ENCODE measurements at regions not wholly inside any gene's neighbourhood (a gene's known extent, or its start where the extent isn't known, plus 50 kb on each side); places are given as distances from the start of the nearest gene placed in this dataset.

DNA sequence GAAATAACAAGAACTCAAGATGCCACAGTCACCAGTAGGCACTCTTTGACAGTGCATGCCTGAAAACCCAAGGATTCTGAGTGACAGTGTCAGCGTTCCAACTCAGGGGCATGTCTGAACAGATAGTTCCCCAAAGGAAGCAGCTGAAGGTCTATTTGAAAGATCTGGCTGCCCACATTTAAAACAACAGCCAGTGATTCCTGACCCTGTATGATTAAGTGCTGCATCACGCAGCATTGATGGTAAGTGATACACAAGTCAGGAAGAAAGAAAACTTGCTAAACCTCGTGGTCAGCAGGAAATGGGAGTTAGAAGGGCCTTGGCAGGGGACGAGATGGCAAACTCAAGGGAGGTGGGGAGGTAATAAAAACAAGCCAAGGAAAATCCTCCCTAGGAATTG lies 1013.1 kb downstream of the TYW1 start:
- ATAC-seq, result no peak
- no peak overlapping the region for H3K4me3 Mint-ChIP-seq
- peaks cover 6% of the 10 kb centered on the region for H3K36me3 Mint-ChIP-seq
- no peaks in the 10 kb centered on the region for H3K4me1 Mint-ChIP-seq (ENCODE audit: low read depth in 2 of 2)
- H3K27ac Mint-ChIP-seq, result no peak overlapping the region
- no peak for DNase-seq (ENCODE audit: low spot score)
- H3K27me3 Mint-ChIP-seq, result no peaks in the 10 kb centered on the region
- peaks cover 14% of the 10 kb centered on the region for H3K9me3 Mint-ChIP-seq

- Mint-ChIP-seq H3K4me3 (no peak overlapping the region), H3K9me3 (peaks cover 19% of the 10 kb centered on the region), H3K36me3 (peaks cover 6% of the 10 kb centered on the region), H3K27me3 (no peaks in the 10 kb centered on the region), H3K4me1 (ENCODE audit: low read depth in 2 of 2) (no peaks in the 10 kb centered on the region), H3K27ac (no peak overlapping the region)
- ATAC-seq (no peak), DNase-seq (ENCODE audit: low spot score) (no peak)
Observed at GRCh38 chr7:68014031-68014736, 1017.6 kb downstream of the TYW1 start.

DNA sequence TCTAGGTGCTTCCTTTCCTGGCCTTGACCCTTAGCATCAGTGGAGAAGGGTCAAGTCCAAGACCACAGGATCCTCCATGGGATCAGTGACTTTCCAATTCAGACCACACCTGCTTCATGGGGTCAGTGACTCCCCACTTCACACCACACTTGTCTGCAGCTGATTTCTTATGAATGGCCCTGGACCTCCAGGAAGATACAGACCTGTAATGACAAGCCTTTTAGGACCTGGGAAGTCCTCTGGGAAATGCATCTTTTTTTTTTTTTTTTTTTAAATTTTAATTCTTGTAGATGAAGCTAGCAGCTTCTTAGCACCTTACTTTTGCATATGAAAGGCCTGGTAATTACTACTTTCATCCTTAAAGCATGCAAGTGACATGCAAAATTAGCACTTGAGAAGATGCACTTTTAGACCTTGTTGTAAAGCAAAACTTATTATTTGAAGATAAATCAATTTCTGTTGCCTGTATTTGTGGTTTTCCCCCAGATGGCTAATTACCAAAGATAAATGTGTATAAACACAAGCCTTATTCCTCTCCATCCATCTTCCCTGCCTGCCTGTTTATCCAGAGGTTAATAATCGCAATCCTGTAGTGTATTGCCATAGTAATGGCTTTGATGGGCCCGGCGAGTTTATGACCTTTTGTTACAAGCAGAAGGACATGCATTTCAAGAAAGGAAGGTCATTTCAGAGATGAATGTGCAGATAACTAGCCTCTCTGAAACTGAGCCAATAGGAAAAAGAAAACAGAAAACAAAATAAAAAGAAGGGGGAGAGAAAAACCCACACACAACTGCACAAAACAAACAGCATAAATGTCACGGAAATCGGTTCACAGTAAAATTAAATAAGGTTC lies 1018.7 kb downstream of the TYW1 start:
- Mint-ChIP-seq H3K27ac (no peak overlapping the region), H3K27me3 (no peaks in the 10 kb centered on the region), H3K4me1 (ENCODE audit: low read depth in 2 of 2) (no peaks in the 10 kb centered on the region), H3K36me3 (peaks cover 6% of the 10 kb centered on the region), H3K4me3 (no peak overlapping the region), H3K9me3 (peaks cover 22% of the 10 kb centered on the region)
- no peak for DNase-seq (ENCODE audit: low spot score)
- ATAC-seq, result no peak

DNA sequence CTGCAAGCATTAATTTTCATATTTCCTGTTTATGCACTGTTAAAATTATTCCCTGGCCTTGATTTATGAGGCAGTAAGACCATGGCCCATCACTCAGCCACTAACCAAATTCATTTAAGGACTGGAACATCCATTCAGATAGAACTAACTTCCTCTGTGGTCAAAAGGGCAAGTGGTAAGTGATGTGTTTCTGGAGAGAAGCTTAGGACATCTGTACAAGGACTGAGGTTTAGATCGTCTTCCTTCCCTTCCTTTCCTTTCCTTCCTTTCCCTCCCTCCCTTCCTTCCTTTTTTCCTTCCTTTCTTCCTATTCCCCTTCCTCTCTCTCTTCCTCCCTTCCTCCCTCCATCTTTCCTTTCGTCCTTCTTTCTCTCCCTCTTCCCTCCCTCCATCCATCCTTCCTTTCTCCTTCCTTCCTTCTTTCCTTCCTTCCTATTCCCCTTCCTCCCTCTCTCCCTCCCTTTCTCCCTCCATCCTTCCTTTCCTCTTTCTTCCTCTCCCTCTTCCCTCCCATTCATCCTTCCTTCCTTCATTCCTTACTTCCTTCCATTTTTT lies 1019.4 kb downstream of the TYW1 start:
- Mint-ChIP-seq H3K27ac (no peak overlapping the region), H3K4me1 (ENCODE audit: low read depth in 2 of 2) (no peaks in the 10 kb centered on the region), H3K36me3 (peaks cover 6% of the 10 kb centered on the region), H3K27me3 (no peaks in the 10 kb centered on the region), H3K4me3 (no peak overlapping the region), H3K9me3 (peaks cover 22% of the 10 kb centered on the region)
- ATAC-seq (no peak), DNase-seq (ENCODE audit: low spot score) (no peak)

DNA sequence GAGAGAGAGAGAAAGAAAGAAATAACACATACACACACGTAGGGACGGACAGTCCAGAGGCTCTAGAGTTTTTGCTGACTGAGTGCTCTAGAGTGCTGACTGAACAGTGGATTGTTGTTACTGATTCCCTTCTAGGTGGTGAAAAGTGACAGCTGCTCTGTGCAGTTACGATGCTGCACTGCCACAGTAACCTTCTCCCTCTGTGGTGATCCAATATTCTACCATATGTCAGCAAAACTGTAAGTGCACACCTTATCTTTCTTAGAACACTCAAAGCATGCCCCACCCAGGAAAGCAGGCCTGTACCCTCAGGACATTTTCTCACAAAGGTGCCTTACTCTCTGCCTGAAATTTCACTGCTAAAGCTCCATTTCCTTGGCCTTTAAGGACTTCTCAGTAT lies 1023.5 kb downstream of the TYW1 start:
- no peak overlapping the region for H3K4me3 Mint-ChIP-seq

DNA sequence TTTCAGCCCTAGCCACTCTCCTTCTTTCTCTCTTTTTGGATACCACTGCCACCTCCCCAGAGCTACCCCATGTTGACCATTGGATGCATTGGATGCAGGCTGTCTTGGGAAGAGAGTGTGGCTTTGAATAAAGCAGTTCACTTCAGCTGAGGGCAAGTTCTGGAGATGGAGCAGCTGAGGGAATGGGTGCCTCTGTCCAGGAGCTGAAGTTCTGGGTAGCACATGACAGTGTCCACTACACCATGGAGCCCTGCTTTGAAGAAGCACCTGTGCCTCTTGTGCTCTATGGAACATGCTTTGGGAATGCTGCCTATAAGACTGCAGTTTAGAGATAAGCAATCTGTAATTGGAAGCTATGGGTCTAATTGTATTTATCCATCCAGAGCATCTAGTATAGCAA lies 1028.7 kb downstream of the TYW1 start:
- Mint-ChIP-seq H3K27me3 (no peaks in the 10 kb centered on the region), H3K9me3 (peaks cover 18% of the 10 kb centered on the region), H3K27ac (no peak overlapping the region), H3K4me3 (no peak overlapping the region), H3K4me1 (ENCODE audit: low read depth in 2 of 2) (no peaks in the 10 kb centered on the region), H3K36me3 (peaks cover 4% of the 10 kb centered on the region)
- ATAC-seq, result peak in 1 of 2 donors; percentile 43
- DNase-seq (ENCODE audit: low spot score), result no peak

More for the DNA sequence above, 1023.5 kb downstream of the TYW1 start:
- H3K9me3 Mint-ChIP-seq, result peaks cover 21% of the 10 kb centered on the region
- ATAC-seq, result no peak
- no peak for DNase-seq (ENCODE audit: low spot score)
- H3K27ac Mint-ChIP-seq, result no peak overlapping the region
- peaks cover 4% of the 10 kb centered on the region for H3K36me3 Mint-ChIP-seq
- H3K27me3 Mint-ChIP-seq, result no peaks in the 10 kb centered on the region
- no peaks in the 10 kb centered on the region for H3K4me1 Mint-ChIP-seq (ENCODE audit: low read depth in 2 of 2)

DNA sequence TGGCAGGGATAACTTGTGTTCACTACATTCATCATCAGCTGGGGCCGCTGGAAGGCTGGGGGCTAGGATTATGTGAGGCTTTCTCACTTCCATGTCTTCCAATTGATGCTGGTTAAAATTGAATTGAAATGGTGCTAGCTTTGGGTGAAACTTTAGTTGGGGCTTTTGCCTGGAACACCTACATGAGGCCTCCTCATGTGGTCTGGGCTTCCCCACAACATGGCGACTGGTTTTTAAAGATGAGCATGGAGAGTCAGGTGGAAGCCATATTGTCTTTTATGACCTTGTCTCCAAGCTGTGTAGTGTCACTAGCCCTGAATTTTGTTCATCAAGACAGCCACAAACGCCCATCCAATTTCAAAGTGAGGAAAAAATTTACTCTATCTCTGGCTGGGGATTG lies 1033.9 kb downstream of the TYW1 start:
- no peak for ATAC-seq
- no peaks in the 10 kb centered on the region for H3K36me3 Mint-ChIP-seq
- no peak overlapping the region for H3K4me3 Mint-ChIP-seq
- no peaks in the 10 kb centered on the region for H3K27me3 Mint-ChIP-seq
- no peak for DNase-seq (ENCODE audit: low spot score)
- H3K9me3 Mint-ChIP-seq, result peaks cover 22% of the 10 kb centered on the region
- H3K4me1 Mint-ChIP-seq (ENCODE audit: low read depth in 2 of 2), result no peaks in the 10 kb centered on the region
- no peak overlapping the region for H3K27ac Mint-ChIP-seq

- DNase-seq (ENCODE audit: low spot score) (no peak), ATAC-seq (no peak)
- Mint-ChIP-seq H3K4me1 (ENCODE audit: low read depth in 2 of 2) (no peaks in the 10 kb centered on the region), H3K9me3 (peaks cover 16% of the 10 kb centered on the region), H3K27me3 (no peaks in the 10 kb centered on the region), H3K4me3 (no peak overlapping the region), H3K36me3 (no peaks in the 10 kb centered on the region), H3K27ac (no peak overlapping the region)
Observed at GRCh38 chr7:68031180-68031943, 1034.7 kb downstream of the TYW1 start.

DNA sequence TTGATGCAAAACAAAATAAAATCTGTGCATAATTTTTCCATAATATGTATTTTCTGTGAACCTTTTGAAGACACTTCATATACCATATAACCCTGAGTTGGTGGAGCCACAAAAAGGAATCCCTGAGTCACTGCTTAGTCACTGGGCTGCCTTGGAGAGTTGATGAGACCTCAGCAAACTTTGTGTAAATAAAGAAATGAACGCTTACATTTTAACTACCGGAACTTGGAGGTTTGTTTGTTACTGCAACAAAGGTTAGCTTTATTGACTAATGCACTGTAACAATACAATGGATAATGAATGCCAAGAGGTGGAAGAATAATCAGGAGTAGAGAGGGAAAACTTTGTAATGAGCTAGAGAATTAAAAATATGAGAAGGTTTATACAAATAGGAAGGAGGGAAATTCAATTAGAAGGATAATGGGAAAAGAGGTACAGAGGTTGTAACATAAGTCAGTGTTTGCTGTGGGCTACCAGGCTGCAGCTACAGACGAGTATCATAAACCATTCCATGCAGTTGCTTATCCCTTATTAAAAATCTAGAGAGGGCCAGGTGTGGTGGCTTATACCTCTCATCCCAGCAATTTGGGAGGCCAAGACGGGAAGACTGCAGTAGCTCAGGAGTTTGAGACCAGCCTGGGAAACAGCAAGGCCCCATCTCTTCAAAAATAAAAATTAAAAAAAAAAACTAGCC lies 1042.1 kb downstream of the TYW1 start:
- Mint-ChIP-seq H3K36me3 (no peaks in the 10 kb centered on the region), H3K4me1 (ENCODE audit: low read depth in 2 of 2) (no peaks in the 10 kb centered on the region), H3K27me3 (no peaks in the 10 kb centered on the region), H3K27ac (no peak overlapping the region), H3K9me3 (peaks cover 9% of the 10 kb centered on the region), H3K4me3 (no peak overlapping the region)
- DNase-seq (ENCODE audit: low spot score), result no peak
- ATAC-seq, result no peak

DNA sequence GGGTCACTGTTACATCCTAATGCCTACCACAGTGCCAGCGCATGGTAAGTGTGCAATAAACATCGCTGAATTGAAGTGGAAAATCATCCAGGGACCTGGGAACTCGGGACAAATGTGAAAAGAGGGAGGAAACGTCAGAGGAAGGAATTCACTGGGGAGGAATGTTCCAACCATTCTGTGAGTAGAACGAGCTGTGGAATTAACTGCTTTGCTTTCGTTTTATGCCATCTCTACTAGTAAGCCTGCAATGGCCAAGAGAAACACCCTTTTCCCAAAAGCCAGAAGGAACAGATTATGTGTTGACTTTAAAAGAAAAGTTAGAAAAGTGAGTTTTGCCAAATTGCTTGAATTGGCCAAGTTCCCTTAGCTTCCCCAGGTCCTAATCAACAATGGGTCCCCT lies 1044.9 kb downstream of the TYW1 start:
- H3K36me3 Mint-ChIP-seq, result no peaks in the 10 kb centered on the region
- no peaks in the 10 kb centered on the region for H3K27me3 Mint-ChIP-seq
- H3K27ac Mint-ChIP-seq, result no peak overlapping the region
- no peak overlapping the region for H3K4me3 Mint-ChIP-seq
- H3K9me3 Mint-ChIP-seq, result peaks cover 9% of the 10 kb centered on the region
- no peak for DNase-seq (ENCODE audit: low spot score)
- no peak for ATAC-seq
- H3K4me1 Mint-ChIP-seq (ENCODE audit: low read depth in 2 of 2), result no peaks in the 10 kb centered on the region

GRCh38 chr7:68043546-68043945 lies 1046.9 kb downstream of the TYW1 start:
- Mint-ChIP-seq H3K27me3 (no peaks in the 10 kb centered on the region), H3K4me3 (no peak overlapping the region), H3K4me1 (ENCODE audit: low read depth in 2 of 2) (no peaks in the 10 kb centered on the region), H3K9me3 (peaks cover 9% of the 10 kb centered on the region), H3K27ac (no peak overlapping the region), H3K36me3 (no peaks in the 10 kb centered on the region)
- DNase-seq (ENCODE audit: low spot score) (no peak), ATAC-seq (no peak)

DNA sequence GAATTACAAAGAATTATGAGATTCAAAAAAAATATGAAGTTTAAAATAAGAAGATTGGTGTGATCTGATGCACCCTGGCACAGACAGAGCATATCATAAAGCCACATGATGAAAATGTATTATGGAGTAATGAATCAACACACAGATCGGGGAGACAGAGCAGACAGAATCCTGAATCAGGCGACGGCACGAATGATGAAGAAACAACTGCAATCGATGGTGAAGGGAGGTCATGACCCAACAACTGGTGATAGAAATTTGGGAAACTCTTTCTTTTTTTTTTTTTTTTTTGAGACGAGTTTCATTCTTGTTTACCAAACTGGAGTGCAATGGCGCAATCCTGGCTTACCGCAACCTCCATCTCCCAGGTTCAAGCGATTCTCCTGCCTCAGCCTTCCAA lies 1054.0 kb downstream of the TYW1 start:
- Mint-ChIP-seq H3K9me3 (peaks cover 3% of the 10 kb centered on the region), H3K27me3 (no peaks in the 10 kb centered on the region), H3K4me3 (no peak overlapping the region)

GRCh38 chr7:68058014-68058413 lies 1061.4 kb downstream of the TYW1 start:
- no peaks in the 10 kb centered on the region for H3K36me3 Mint-ChIP-seq
- no peaks in the 10 kb centered on the region for H3K27me3 Mint-ChIP-seq
- H3K9me3 Mint-ChIP-seq, result peaks cover 8% of the 10 kb centered on the region

More for the DNA sequence above, 1054.0 kb downstream of the TYW1 start:
- Mint-ChIP-seq H3K4me1 (ENCODE audit: low read depth in 2 of 2) (no peaks in the 10 kb centered on the region), H3K27ac (no peak overlapping the region), H3K36me3 (no peaks in the 10 kb centered on the region)
- no peak for ATAC-seq
- no peak for DNase-seq (ENCODE audit: low spot score)

More at GRCh38 chr7:68058014-68058413, 1061.4 kb downstream of the TYW1 start:
- no peak overlapping the region for H3K4me3 Mint-ChIP-seq
- no peak for ATAC-seq
- no peak overlapping the region for H3K27ac Mint-ChIP-seq
- no peaks in the 10 kb centered on the region for H3K4me1 Mint-ChIP-seq (ENCODE audit: low read depth in 2 of 2)
- no peak for DNase-seq (ENCODE audit: low spot score)
